ENCODE measurements at regions not wholly inside any gene's neighbourhood (a gene's known extent, or its start where the extent isn't known, plus 50 kb on each side); places are given as distances from the start of the nearest gene placed in this dataset.

DNA sequence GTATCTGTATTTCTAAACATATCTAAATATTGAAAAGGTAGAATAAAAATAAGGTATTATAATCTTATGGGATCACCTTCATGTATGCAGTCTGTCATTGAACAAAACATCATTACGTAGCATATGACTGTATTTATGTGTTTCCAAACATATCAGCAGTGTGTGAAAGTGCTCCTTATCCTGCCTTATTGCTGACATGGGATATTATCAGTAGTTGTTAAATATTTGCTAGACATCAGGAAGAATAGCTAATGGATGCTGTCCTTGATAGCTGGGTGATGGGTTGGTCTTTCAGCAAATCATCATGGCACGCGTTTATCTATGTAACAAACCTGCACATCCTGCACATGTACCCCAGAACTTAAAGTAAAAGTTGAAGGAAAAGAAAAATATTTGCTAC, 59.1 kb upstream of the FAM20A start:
- no peak for DNase-seq

DNA sequence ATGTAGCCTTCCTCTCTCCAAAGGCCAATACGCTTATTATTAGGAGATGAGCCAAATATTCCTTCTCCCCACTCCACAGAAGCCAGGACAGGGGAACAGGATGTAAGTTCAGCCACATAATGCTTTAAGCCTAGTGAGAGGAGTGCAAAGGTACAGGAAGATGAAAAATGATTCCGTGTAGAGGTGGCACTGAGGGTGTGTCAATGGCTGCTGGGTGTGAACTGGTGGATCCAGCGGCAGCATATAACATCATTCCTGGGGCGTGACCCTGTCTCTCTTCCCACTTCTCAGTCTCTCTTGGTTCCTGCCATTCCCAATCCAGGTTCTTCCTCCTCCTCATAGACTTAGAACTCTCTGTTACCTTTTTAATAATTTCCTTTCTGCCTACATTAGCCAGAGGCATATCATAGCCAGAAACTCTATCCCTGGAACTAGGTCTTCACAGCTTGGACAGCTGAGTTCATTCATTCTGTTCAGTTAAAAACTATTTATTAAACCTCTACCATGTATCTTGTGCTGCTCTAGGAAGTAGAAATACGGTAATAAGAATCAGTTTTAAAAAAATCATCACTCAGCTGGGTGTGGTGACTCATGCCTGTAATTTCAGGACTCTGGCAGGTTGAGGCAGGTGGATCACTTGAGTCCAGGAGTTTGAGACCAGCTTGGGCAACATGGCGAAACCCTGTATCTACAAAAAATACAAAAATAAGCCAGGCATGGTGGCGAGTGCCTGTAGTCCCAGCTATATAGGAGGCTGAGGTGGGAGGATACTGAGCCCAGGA, 58.0 kb upstream of the FAM20A start:
- DNase-seq: no peak

DNA sequence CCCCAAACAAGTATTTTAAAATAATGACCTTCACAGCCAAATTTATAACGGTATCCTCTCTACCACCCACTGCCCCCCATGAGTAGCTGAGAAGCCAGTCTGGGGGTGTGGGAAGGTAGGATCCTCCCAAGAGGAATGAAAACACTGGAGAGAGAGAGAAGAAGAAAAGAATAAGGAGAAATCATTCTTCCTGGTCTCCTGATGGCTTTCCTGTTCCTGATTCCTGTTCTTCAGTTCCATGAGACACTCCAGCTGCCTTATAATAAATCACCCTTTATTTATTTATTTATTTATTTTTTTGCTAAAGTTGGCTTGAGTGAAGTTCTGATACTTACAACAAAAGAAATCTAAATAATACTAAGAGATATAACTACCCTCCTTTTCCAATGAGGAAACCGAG, 56.4 kb upstream of the FAM20A start:
- DNase-seq: no peak

DNA sequence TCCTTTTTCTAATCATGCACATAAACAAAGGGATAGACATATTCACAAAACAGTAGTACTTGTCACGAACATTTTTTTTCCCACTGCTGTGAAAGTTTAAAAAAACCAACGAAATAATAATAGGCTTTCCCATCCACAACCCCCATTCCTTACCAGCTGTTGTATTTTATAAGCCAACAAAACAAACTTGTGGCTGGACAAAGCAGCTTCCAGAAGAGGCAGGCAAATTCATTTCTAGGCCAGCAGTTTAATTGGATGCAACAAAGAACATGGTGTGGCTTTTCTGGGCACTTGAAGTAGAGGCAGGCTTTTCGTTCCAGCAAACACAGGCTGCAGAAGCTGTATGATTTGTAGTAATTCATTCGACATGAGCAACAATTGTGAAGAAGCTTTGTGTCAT, 56.0 kb upstream of the FAM20A start:
- DNase-seq: no peak

DNA sequence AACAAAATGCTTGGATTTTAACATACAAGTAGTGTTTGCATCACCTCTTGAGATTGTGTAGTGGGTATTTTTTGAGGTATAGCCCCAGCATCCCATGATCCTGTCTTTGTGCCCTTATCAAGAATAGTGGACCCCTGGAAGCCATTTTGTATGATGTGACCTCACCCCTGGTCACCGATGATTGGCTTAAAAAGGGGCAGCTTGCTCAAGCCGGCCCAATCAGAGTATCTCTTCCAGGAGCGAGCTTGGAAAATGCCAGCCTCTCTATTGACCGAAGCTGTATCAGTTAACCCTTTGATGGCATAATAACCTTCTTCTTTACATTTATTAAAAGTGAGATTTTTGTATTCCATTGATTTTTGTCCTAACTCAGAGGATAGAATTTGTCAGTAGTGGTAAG, 55.5 kb upstream of the FAM20A start:
- no peak for DNase-seq
